GM23338 (cell line): ENCODE measurements at regions not wholly inside any gene's neighbourhood (a gene's known extent, or its start where the extent isn't known, plus 50 kb on each side); places are given as distances from the start of the nearest gene placed in this dataset.

ENCODE experiments used
- ATAC-seq: fragments of 200-7000 bp; cut with Tn5 transposase; 3 replicates; pipeline ENCODE4 v1.9.1; 2020
- DNase-seq: peaks from one replicate; pipeline ENCODE4 v3.0.0-alpha.2; 2015; ENCODE audit warnings: low spot score
- H2AFZ ChIP-seq: fragments of 200-600 bp; sonication (generic); 2 replicates; pipeline ENCODE4 v1.8.0; 2016; ENCODE audit warnings: antibody characterized with exemption, mild to moderate bottlenecking, moderate library complexity
- H3F3A ChIP-seq: fragments of 200-600 bp; sonication (generic); replicated peaks from 2 replicates; pipeline ENCODE4 v1.8.0; 2017; ENCODE audit warnings: antibody characterized with exemption, mixed run types, low read depth
- H3K27ac ChIP-seq: fragments of 200-600 bp; sonication (generic); 2 replicates; pipeline ENCODE4 v1.6.1; 2016; ENCODE audit warnings: low read depth
- H3K27me3 ChIP-seq: fragments of 200-600 bp; sonication (generic); 2 replicates; pipeline ENCODE4 v1.8.0; 2016; ENCODE audit warnings: mild to moderate bottlenecking, mixed run types, moderate library complexity; ENCODE audit not compliant: insufficient read depth
- H3K36me3 ChIP-seq: fragments of 200-600 bp; sonication (generic); 2 replicates; pipeline ENCODE4 v1.8.0; 2016; ENCODE audit warnings: mild to moderate bottlenecking; ENCODE audit not compliant: insufficient read depth
- H3K4me1 ChIP-seq: fragments of 200-600 bp; sonication (generic); 2 replicates; pipeline ENCODE4 v1.8.0; 2016; ENCODE audit warnings: mild to moderate bottlenecking, moderate library complexity; ENCODE audit not compliant: insufficient read depth
- H3K4me2 ChIP-seq: fragments of 200-600 bp; sonication (generic); 2 replicates; pipeline ENCODE4 v1.7.1; 2017; ENCODE audit warnings: mixed run types
- H3K4me3 ChIP-seq: fragments of 200-600 bp; sonication (generic); 2 replicates; pipeline ENCODE4 v1.6.1; 2016; ENCODE audit warnings: mixed run types
- H3K79me2 ChIP-seq: fragments of 200-600 bp; sonication (generic); replicated peaks from 2 replicates; pipeline ENCODE4 v1.8.0; 2017; ENCODE audit warnings: mild to moderate bottlenecking; ENCODE audit not compliant: insufficient read depth
- H3K9me2 ChIP-seq: fragments of 200-600 bp; sonication (generic); 2 replicates; pipeline ENCODE4 v1.8.0; 2017; ENCODE audit not compliant: insufficient read depth
- H4K20me1 ChIP-seq: fragments of 200-600 bp; sonication (generic); replicated peaks from 2 replicates; pipeline ENCODE4 v1.8.0; 2017; ENCODE audit warnings: mild to moderate bottlenecking; ENCODE audit not compliant: insufficient read depth
- H3K27ac Mint-ChIP-seq: 2 replicates; pipeline ENCODE4 v1.8.0; 2020; ENCODE audit warnings: inconsistent platforms, mild to moderate bottlenecking, moderate library complexity, mixed read lengths
- H3K27me3 Mint-ChIP-seq: 3 replicates; pipeline ENCODE4 v1.8.0; 2022; ENCODE audit warnings: low read depth, mild to moderate bottlenecking, moderate library complexity, mixed read lengths, inconsistent platforms; ENCODE audit not compliant: insufficient read depth, poor library complexity
- H3K36me3 Mint-ChIP-seq: 3 replicates; pipeline ENCODE4 v1.8.0; 2021; ENCODE audit warnings: low read depth, mild to moderate bottlenecking, inconsistent platforms, moderate library complexity, mixed read lengths
- H3K4me1 Mint-ChIP-seq: 3 replicates; pipeline ENCODE4 v1.8.0; 2020; ENCODE audit warnings: mild to moderate bottlenecking, inconsistent platforms, mixed read lengths
- H3K4me3 Mint-ChIP-seq: 3 replicates; pipeline ENCODE4 v1.8.0; 2021; ENCODE audit warnings: moderate library complexity, mild to moderate bottlenecking, inconsistent platforms, mixed read lengths
- H3K9me3 Mint-ChIP-seq: 3 replicates; pipeline ENCODE4 v1.8.0; 2020; ENCODE audit warnings: moderate library complexity, mild to moderate bottlenecking, inconsistent platforms, mixed read lengths
- CREB1 ChIP-seq: fragments of 250-450 bp; sonication (Bioruptor Pico); IDR thresholded peaks from 2 replicates; pipeline ENCODE4 v1.5.0; 2020; ENCODE audit warnings: low read depth, mild to moderate bottlenecking, moderate library complexity
- EZH2 ChIP-seq: fragments of 200-600 bp; sonication (generic); IDR thresholded peaks from one replicate; pipeline ENCODE4 v1.8.0; 2017; ENCODE audit warnings: antibody characterized with exemption, mild to moderate bottlenecking, low read depth; ENCODE audit not compliant: unreplicated experiment
- EZH2phosphoT487 ChIP-seq: fragments of 200-600 bp; sonication (generic); IDR thresholded peaks from one replicate; pipeline ENCODE4 v1.8.1; 2018; ENCODE audit warnings: antibody characterized with exemption; ENCODE audit not compliant: unreplicated experiment
- JUNB ChIP-seq: IDR thresholded peaks from one replicate; pipeline ENCODE4 v1.6.1; 2016; ENCODE audit warnings: antibody characterized with exemption; ENCODE audit not compliant: unreplicated experiment
- NANOG ChIP-seq: IDR thresholded peaks from 2 replicates; pipeline ENCODE4 v1.6.1; 2016; ENCODE audit warnings: antibody characterized with exemption, borderline replicate concordance
- POLR2AphosphoS5 ChIP-seq: IDR thresholded peaks from 2 replicates; pipeline ENCODE4 v1.6.1; 2016; ENCODE audit warnings: antibody characterized with exemption, low read depth
- STAT1 ChIP-seq: IDR thresholded peaks from one replicate; pipeline ENCODE4 v1.6.1; 2016; ENCODE audit warnings: antibody characterized with exemption; ENCODE audit not compliant: unreplicated experiment
- ZNF114 ChIP-seq: fragments of 250-450 bp; sonication (Bioruptor Pico); IDR thresholded peaks from 2 replicates; pipeline ENCODE4 v1.5.0; 2020; ENCODE audit warnings: mild to moderate bottlenecking, moderate library complexity
- ZNF331 ChIP-seq: fragments of 250-450 bp; sonication (Bioruptor Pico); IDR thresholded peaks from 2 replicates; pipeline ENCODE4 v1.5.0; 2020; ENCODE audit warnings: low read depth, mild to moderate bottlenecking, moderate library complexity
- TF ChIP-seq, protein P1 (sequence below), 2 experiments: fragments of 200-600 bp in 1 of 2; sonication (generic) in 1 of 2; conservative IDR thresholded peaks; 2 replicates each; pipeline versions ENCODE4 v1.5.1 to v1.6.1; 2016 to 2017; ENCODE audit warnings: antibody characterized with exemption in 2 of 2, low read depth in 2 of 2, mild to moderate bottlenecking in 2 of 2, moderate library complexity in 1 of 2
- TF ChIP-seq, protein P2 (sequence below): IDR thresholded peaks from 2 replicates; pipeline ENCODE4 v1.6.1; 2016; ENCODE audit warnings: antibody characterized with exemption
- TF ChIP-seq, protein P3 (sequence below): fragments of 250-450 bp; sonication (Bioruptor Pico); IDR thresholded peaks from 2 replicates; pipeline ENCODE4 v1.5.0; 2020; ENCODE audit warnings: mild to moderate bottlenecking, moderate library complexity

DNA sequence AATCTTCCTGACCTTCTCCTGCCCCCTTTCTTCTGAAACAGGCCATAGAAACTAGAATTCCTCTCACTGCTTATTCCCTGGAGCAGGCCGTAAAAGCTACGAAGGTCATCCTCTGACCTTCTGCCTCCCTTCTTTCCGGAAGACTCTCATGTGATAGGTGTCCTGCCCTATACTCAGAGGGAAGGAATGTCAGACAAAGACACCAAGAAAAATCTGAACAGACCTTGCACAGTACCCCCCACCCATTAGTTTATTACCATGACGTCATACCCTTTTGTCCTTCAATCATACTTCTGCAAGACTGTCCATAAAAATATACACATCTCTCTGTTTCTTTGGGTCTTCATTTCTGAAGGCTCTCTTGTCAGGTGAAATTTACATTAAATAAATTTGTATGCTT, 1523.9 kb downstream of the RPA4 start:
- no peaks in the 10 kb centered on the region for H3K27me3 ChIP-seq
- no peak overlapping the region for H2AFZ ChIP-seq
- DNase-seq (peak; percentile 4), ATAC-seq (no peak)
- TF ChIP-seq STAT1 = no peak
- TF ChIP-seq, protein P1, sequence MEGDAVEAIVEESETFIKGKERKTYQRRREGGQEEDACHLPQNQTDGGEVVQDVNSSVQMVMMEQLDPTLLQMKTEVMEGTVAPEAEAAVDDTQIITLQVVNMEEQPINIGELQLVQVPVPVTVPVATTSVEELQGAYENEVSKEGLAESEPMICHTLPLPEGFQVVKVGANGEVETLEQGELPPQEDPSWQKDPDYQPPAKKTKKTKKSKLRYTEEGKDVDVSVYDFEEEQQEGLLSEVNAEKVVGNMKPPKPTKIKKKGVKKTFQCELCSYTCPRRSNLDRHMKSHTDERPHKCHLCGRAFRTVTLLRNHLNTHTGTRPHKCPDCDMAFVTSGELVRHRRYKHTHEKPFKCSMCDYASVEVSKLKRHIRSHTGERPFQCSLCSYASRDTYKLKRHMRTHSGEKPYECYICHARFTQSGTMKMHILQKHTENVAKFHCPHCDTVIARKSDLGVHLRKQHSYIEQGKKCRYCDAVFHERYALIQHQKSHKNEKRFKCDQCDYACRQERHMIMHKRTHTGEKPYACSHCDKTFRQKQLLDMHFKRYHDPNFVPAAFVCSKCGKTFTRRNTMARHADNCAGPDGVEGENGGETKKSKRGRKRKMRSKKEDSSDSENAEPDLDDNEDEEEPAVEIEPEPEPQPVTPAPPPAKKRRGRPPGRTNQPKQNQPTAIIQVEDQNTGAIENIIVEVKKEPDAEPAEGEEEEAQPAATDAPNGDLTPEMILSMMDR (conservative IDR thresholded peaks at IDR 0.05; ENCODE audit: low read depth in 2 of 2) = peak in 1 of 2 experiments; percentile 25; a peak in 2 of 4 replicates
- no peaks in the 10 kb centered on the region for H3K9me2 ChIP-seq
- H3K4me1 ChIP-seq = no peaks in the 10 kb centered on the region
- H3F3A ChIP-seq = no peaks in the 10 kb centered on the region
- no peak overlapping the region for H3K4me3 ChIP-seq
- no peak overlapping the region for H3K27ac ChIP-seq
- H3K79me2 ChIP-seq = no peaks in the 10 kb centered on the region
- Mint-ChIP-seq H3K27ac (no peak overlapping the region), H3K4me3 (no peak overlapping the region), H3K27me3 (peaks cover 2% of the 10 kb centered on the region), H3K36me3 (no peaks in the 10 kb centered on the region), H3K9me3 (no peaks in the 10 kb centered on the region; the same call in 2 of the 3 replicates), H3K4me1 (no peaks in the 10 kb centered on the region)
- H3K36me3 ChIP-seq = no peaks in the 10 kb centered on the region
- no peaks in the 10 kb centered on the region for H4K20me1 ChIP-seq
- no peak overlapping the region for H3K4me2 ChIP-seq

DNA sequence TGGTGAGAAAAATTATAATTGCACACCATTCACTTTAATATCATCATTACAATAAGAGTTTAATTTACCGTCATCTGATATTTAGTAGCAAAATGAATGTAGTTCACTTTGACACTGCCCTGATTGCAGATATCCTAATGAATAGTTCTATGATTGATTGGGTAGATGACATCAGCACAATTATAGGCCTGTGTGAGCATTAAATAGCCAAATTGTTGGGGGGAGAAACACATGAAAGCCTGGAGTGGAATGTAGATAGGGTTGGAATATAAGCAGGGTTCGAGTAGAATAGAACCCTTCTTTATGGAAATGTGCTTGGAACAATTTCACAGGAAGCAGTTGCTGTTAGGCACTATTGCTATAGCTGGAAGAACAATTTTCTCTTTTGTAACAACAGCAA, 1526.2 kb downstream of the RPA4 start:
- no peak for ATAC-seq
- H3K79me2 ChIP-seq = no peaks in the 10 kb centered on the region
- TF ChIP-seq ZNF114 (CRISPR knock-in tag) (no peak), NANOG (no peak), JUNB (no peak), ZNF331 (CRISPR knock-in tag) (no peak), POLR2AphosphoS5 (no peak), EZH2 (no peak), EZH2phosphoT487 (no peak), CREB1 (no peak)
- TF ChIP-seq, protein P2, sequence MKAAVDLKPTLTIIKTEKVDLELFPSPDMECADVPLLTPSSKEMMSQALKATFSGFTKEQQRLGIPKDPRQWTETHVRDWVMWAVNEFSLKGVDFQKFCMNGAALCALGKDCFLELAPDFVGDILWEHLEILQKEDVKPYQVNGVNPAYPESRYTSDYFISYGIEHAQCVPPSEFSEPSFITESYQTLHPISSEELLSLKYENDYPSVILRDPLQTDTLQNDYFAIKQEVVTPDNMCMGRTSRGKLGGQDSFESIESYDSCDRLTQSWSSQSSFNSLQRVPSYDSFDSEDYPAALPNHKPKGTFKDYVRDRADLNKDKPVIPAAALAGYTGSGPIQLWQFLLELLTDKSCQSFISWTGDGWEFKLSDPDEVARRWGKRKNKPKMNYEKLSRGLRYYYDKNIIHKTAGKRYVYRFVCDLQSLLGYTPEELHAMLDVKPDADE = no peak
- TF ChIP-seq, protein P3, sequence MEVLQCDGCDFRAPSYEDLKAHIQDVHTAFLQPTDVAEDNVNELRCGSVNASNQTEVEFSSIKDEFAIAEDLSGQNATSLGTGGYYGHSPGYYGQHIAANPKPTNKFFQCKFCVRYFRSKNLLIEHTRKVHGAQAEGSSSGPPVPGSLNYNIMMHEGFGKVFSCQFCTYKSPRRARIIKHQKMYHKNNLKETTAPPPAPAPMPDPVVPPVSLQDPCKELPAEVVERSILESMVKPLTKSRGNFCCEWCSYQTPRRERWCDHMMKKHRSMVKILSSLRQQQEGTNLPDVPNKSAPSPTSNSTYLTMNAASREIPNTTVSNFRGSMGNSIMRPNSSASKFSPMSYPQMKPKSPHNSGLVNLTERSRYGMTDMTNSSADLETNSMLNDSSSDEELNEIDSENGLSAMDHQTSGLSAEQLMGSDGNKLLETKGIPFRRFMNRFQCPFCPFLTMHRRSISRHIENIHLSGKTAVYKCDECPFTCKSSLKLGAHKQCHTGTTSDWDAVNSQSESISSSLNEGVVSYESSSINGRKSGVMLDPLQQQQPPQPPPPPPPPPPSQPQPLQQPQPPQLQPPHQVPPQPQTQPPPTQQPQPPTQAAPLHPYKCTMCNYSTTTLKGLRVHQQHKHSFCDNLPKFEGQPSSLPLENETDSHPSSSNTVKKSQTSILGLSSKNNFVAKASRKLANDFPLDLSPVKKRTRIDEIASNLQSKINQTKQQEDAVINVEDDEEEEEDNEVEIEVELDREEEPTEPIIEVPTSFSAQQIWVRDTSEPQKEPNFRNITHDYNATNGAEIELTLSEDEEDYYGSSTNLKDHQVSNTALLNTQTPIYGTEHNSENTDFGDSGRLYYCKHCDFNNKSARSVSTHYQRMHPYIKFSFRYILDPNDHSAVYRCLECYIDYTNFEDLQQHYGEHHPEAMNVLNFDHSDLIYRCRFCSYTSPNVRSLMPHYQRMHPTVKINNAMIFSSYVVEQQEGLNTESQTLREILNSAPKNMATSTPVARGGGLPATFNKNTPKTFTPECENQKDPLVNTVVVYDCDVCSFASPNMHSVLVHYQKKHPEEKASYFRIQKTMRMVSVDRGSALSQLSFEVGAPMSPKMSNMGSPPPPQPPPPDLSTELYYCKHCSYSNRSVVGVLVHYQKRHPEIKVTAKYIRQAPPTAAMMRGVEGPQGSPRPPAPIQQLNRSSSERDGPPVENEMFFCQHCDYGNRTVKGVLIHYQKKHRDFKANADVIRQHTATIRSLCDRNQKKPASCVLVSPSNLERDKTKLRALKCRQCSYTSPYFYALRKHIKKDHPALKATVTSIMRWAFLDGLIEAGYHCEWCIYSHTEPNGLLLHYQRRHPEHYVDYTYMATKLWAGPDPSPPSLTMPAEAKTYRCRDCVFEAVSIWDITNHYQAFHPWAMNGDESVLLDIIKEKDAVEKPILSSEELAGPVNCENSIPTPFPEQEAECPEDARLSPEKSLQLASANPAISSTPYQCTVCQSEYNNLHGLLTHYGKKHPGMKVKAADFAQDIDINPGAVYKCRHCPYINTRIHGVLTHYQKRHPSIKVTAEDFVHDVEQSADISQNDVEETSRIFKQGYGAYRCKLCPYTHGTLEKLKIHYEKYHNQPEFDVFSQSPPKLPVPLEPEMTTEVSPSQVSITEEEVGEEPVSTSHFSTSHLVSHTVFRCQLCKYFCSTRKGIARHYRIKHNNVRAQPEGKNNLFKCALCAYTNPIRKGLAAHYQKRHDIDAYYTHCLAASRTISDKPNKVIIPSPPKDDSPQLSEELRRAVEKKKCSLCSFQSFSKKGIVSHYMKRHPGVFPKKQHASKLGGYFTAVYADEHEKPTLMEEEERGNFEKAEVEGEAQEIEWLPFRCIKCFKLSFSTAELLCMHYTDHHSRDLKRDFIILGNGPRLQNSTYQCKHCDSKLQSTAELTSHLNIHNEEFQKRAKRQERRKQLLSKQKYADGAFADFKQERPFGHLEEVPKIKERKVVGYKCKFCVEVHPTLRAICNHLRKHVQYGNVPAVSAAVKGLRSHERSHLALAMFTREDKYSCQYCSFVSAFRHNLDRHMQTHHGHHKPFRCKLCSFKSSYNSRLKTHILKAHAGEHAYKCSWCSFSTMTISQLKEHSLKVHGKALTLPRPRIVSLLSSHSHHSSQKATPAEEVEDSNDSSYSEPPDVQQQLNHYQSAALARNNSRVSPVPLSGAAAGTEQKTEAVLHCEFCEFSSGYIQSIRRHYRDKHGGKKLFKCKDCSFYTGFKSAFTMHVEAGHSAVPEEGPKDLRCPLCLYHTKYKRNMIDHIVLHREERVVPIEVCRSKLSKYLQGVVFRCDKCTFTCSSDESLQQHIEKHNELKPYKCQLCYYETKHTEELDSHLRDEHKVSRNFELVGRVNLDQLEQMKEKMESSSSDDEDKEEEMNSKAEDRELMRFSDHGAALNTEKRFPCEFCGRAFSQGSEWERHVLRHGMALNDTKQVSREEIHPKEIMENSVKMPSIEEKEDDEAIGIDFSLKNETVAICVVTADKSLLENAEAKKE (CRISPR knock-in tag) = no peak
- TF ChIP-seq, protein P1 (conservative IDR thresholded peaks at IDR 0.05; ENCODE audit: low read depth in 2 of 2) = no peak

More for the DNA sequence above, 1526.2 kb downstream of the RPA4 start:
- H3K4me1 Mint-ChIP-seq = no peaks in the 10 kb centered on the region
- H3K9me2 ChIP-seq = no peaks in the 10 kb centered on the region
- H3K27ac Mint-ChIP-seq = no peak overlapping the region
- DNase-seq = no peak
- no peaks in the 10 kb centered on the region for H3K27me3 ChIP-seq
- no peak overlapping the region for H3K4me3 ChIP-seq
- H3K27ac ChIP-seq = no peak overlapping the region
- H2AFZ ChIP-seq = no peak overlapping the region
- H3K27me3 Mint-ChIP-seq = no peaks in the 10 kb centered on the region
- peaks cover 8% of the 10 kb centered on the region; the same call in 2 of the 3 replicates for H3K9me3 Mint-ChIP-seq
- no peaks in the 10 kb centered on the region for H4K20me1 ChIP-seq
- no peaks in the 10 kb centered on the region for H3K36me3 ChIP-seq
- peaks cover 10% of the 10 kb centered on the region; the same call in 2 of the 3 replicates for H3K36me3 Mint-ChIP-seq
- no peak overlapping the region for H3K4me3 Mint-ChIP-seq
- no peak overlapping the region for H3K4me2 ChIP-seq
- H3F3A ChIP-seq = no peaks in the 10 kb centered on the region
- H3K4me1 ChIP-seq = no peaks in the 10 kb centered on the region
